ENCODE measurements at regions not wholly inside any gene's neighbourhood (a gene's known extent, or its start where the extent isn't known, plus 50 kb on each side); places are given as distances from the start of the nearest gene placed in this dataset.
"Not testable (repeated sequence)": the region's sequence is repeated elsewhere in the genome, so short reads cannot be mapped to it uniquely, and the experiment has no call there.

- no peak for DNase-seq (ENCODE audit: low read depth)
These were observed 318.9 kb upstream of the TFPI start for GRCh38 chr2:187873132-187873531.

DNA sequence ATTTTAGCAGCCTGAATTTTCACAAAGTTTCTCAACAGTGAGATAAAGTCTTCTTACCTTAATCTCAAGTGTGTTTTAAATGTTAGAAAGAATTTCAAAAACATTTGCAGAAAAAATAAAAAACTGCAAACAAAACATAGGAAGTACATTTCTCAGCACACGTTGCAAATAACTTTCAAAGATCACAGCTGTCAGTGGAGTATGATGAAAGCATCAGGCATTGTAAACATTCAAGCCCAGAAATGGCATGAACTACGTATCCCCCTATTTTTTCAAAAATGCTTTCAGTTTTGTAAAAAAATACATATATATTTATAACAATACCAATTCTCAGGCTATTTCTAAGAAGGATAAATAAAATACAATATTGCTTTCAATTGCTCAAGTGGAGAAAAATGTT, 320.6 kb upstream of the TFPI start:
- no peak for DNase-seq (ENCODE audit: low read depth)

GRCh38 chr2:187875261-187876141, 321.3 kb upstream of the TFPI start:
- DNase-seq (ENCODE audit: low read depth) = no peak

GRCh38 chr2:187876554-187876953, 322.3 kb upstream of the TFPI start:
- no peak for DNase-seq (ENCODE audit: low read depth)

DNA sequence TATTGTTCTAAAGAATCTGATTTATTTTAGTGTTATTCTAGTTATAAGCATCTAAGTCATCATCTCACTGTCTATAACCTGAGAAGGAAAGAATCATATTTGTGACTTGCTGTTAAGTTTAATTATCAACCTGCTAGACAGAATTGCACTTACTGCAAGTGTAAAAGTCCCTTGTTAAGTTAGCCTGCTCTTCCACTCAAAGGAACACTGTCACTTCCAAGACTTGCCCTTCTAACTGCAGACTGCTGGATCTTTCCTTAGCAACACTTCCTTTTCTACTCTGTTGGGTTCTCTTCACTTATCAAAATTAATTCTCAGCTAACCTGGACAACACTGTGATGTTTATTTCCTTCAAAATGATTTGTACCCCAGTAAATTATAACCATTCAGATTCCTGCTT, 323.2 kb upstream of the TFPI start:
- no peak for DNase-seq (ENCODE audit: low read depth)

- DNase-seq (ENCODE audit: low read depth) = no peak
These were observed 323.9 kb upstream of the TFPI start for GRCh38 chr2:187878112-187878511.

GRCh38 chr2:187879491-187879890, 325.3 kb upstream of the TFPI start:
- DNase-seq (ENCODE audit: low read depth) = no peak

GRCh38 chr2:187884003-187884402, 329.8 kb upstream of the TFPI start:
- no peak for DNase-seq (ENCODE audit: low read depth)

GRCh38 chr2:187890690-187891089, 336.5 kb upstream of the TFPI start:
- no peak for DNase-seq (ENCODE audit: low read depth)

GRCh38 chr2:187900021-187900420, 345.8 kb upstream of the TFPI start:
- no peak for DNase-seq (ENCODE audit: low read depth)

DNA sequence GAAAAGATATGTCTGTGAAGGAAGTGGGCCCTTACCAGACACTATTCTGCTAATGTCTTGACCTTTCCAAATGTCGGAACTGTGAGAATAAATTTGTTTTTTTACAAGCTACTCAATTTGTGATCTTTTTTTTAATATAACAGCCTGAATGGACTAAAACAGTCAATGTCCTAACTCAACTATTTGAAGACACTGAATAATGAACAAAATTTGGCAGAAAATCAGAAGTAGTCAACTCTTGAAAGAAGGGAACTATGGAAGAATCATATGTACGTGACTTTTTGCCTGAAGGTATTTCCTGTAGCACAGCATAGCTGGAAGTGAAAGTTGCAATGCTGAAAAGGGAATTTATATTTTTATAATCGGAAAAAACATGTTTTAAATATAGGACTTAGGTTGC, 351.8 kb upstream of the TFPI start:
- DNase-seq (ENCODE audit: low read depth) = no peak

GRCh38 chr2:187910922-187911321, 356.7 kb upstream of the TFPI start:
- not testable (repeated sequence) for DNase-seq (ENCODE audit: low read depth)

DNA sequence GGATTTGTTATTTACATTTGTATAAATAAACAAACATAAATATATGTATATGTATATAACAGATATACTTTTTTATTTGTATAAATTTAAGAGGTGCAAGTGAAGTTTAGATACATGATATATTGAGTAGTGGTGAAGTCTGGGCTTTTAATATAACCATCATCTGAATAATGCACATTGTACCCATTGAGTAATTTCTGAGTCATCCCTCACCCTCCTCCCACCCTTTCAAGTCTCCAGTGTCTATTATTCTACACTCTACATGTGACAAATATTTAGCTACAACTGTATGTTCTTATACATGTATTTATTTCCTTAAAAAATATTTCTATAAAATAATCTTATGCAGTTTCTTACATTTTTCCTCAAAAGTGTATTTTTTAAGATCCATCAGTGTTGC, 358.7 kb upstream of the TFPI start:
- DNase-seq (ENCODE audit: low read depth) = no peak

- no peak for DNase-seq (ENCODE audit: low read depth)
These were observed 361.6 kb upstream of the TFPI start for GRCh38 chr2:187915810-187916209.

DNA sequence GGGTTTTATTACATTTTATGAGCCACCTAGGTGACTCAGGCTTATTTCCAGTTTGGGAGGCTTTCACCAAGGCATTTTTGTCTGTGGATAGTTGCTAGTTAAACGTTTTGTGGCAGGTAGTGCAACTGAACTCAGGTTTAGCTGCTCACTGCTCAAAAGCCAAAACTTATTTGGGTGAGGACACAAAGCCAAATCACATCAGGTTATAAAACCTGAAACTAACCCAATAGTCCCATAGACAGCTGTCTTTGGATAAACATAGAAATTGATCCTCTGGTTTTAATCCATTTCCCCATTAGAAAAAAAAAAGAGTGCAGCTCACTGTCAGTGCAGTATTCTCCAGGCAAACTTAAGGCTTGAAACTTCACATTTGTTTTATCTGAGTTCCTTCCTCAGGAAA, 362.6 kb upstream of the TFPI start:
- DNase-seq (ENCODE audit: low read depth) = no peak

GRCh38 chr2:187917535-187917934, 363.3 kb upstream of the TFPI start:
- DNase-seq (ENCODE audit: low read depth) = no peak

GRCh38 chr2:187918996-187919821, 365.0 kb upstream of the TFPI start:
- no peak for DNase-seq (ENCODE audit: low read depth)

GRCh38 chr2:187920511-187920910, 366.3 kb upstream of the TFPI start:
- DNase-seq (ENCODE audit: low read depth) = peak; percentile 14

DNA sequence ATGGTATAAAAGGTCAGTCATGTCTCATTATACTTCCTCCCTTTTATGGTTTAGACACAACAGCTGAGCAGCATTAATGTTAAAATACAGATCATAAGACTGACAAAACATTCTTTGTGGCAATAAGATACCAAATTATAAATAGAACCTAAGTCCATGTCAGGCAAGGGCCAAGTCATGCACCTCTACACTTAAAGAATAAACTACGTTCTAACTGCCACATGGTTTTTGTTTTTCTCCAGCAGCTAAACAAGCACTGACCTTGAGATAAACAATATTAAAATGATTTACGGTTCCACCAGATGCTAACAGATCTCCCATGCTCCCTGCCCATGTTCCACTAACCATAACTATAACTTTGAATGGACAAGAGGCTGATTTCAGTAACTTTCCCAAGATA, 368.6 kb upstream of the TFPI start:
- no peak for DNase-seq (ENCODE audit: low read depth)

GRCh38 chr2:187924293-187924692, 367.4 kb upstream of the GULP1 start:
- no peak for DNase-seq (ENCODE audit: low read depth)

DNA sequence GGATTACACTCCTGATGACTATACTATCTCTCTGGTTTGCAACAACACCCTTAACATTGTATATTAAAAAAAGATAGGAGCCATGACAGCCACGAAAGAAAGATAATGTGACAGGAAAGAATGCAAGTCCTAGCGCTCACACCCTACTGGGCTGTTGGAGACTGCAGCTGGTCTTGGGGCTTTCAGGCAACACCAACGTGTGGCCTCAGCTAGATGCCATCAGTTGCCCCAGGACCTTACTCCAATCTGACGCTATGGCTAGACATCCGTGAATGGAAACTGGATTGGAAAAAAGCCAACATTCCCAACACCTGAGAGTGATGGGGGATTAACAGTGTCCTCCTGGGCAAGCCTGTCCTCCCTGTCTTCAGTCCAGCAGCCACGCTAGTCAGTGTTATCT, 357.4 kb upstream of the GULP1 start:
- DNase-seq (ENCODE audit: low read depth) = no peak

DNA sequence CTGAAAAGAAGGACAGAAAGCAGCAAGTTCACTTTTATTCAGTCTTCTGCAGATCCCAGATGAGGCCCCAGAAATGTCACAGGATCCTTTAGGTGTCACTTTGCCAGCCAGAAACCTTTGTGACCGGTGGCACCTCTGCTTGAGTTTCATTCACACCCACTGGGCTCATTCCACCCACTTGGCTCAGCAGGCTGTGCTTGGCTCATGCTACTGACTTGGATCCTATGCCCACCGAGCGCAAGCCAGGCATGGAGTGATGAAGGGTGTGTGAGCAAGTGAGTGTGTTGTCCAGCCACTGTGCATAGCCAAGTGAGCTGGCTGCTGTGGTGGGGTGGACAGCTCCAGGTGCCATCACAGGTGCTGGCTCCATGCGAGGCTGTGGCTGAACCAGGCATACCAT, 357.0 kb upstream of the GULP1 start:
- DNase-seq (ENCODE audit: low read depth) = no peak

DNA sequence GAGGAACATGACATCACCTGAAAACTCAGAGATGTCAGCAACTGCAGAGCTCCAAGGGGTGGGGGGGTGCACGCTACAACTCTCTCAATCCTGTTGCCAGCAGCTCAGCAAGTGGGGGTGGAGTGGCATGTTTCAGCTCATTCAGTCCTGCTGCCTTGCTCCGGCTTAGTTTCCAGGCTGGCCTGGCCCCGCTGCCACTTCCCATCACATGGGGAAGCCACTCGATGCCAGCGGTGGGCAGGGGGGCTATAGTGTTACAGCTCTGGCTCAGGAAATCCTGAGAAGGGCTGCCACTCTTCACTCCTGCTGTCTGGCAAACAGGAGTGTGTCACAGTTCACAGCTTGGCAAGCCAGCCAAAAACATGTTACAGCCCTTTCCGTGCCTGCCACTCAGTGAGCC, 356.5 kb upstream of the GULP1 start:
- no peak for DNase-seq (ENCODE audit: low read depth)
